ENCODE measurements at regions not wholly inside any gene's neighbourhood (a gene's known extent, or its start where the extent isn't known, plus 50 kb on each side); places are given as distances from the start of the nearest gene placed in this dataset.
A peak's percentile ranks its signal among the peaks of the same experiment; 100 is the strongest.

DNA sequence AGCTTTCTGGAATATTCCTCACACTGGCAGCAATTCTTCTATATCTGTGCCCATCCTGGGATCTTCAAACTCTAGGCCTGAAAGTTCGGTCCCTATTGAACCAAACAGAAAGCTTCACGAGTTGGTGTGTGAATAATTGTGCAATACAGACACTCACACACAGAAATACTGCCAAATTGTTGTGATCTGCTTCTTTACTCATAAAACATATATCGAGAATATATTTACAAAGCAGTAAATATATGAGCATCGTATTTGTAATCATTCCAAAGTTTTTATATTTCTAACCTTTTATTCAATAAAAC, 56.6 kb upstream of the BEX4 start:
- DNase-seq (ENCODE audit: low spot score), result no peak

GRCh38 chrX:103157496-103158316, 57.2 kb upstream of the BEX4 start:
- DNase-seq (ENCODE audit: low spot score), result peak; percentile 6

- no peak for DNase-seq (ENCODE audit: low spot score)
Measured at GRCh38 chrX:103155201-103155600, 59.7 kb upstream of the BEX4 start.

DNA sequence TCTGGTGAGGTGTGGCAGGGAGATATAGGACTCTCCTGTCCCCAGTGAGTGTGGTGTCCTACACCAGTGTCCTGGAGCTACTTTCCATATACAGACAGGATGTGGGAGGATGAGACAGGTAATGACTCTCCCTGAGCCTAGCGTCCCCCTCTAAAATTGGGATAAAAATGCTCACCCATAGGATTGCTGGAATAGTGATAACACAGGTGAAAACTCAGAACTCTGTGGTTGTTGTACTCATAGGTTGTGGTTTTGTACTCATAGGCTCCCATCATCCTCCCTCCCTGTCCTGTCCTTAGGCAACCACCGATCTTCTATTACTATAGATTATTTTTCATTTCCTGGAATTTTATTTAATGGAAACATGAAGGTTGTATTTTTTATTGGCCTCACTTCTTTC, 60.7 kb upstream of the NXF3 start:
- DNase-seq (ENCODE audit: low spot score), result no peak

DNA sequence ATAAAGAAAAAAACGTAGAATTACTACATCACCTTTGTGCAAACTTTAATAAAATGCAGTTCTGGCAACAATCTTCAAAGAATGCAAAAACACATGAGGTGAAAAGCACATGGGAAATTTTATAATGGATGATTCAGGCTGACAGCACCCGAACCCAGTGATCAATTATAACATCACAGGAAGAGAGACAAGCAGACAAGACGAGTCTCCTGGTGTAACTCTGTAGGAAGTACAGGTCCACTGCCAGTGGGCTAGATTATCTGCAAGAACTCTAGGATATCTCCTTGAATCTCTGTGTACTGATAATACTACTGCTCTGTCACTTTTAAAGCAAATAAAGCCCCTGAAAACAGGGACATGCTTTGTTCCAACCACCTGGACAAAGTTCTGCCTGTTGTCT, 58.9 kb upstream of the NXF3 start:
- DNase-seq (ENCODE audit: low spot score), result no peak

GRCh38 chrX:103149652-103150051, 56.7 kb upstream of the NXF3 start:
- no peak for DNase-seq (ENCODE audit: low spot score)

DNA sequence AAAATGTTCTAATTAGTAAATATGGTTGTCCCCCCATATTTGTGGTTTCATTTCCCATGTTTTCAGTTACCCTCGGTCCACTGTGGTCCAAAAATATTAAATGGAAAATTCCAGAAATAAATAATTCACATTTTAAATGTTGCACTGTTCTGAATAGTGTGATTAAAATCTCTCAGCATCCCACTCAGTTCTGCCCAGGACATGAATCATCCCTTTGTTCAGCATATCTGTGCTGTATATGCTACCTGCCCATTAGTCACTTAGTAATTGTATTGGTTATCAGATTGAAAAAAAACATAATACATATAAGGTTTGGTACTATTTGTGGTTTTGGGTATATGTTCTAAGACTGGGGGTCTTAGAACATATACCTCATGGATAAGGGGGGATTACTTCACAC, 55.1 kb upstream of the NXF3 start:
- no peak for DNase-seq (ENCODE audit: low spot score)
